ENCODE measurements at regions not wholly inside any gene's neighbourhood (a gene's known extent, or its start where the extent isn't known, plus 50 kb on each side); places are given as distances from the start of the nearest gene placed in this dataset.

- Mint-ChIP-seq H3K4me3 (peak overlapping the region; percentile 57), H3K27me3 (ENCODE audit: low read depth in 2 of 2) (no peaks in the 10 kb centered on the region), H3K4me1 (peaks cover 13 to 27% of the 10 kb centered on the region in 2 donors), H3K9me3 (no peaks in the 10 kb centered on the region), H3K27ac (peak overlapping the region; percentile 70 to 87), H3K36me3 (no peaks in the 10 kb centered on the region)
- no peaks in the 10 kb centered on the region for H3K36me3 ChIP-seq (ENCODE audit: control insufficient read depth, insufficient read depth, low read length)
- peaks cover 14% of the 10 kb centered on the region for H3K4me1 ChIP-seq (ENCODE audit: control insufficient read depth, insufficient read depth, low read length)
- H3K27me3 ChIP-seq (ENCODE audit: control insufficient read depth, insufficient read depth, low read length): no peaks in the 10 kb centered on the region
- peak; percentile 60 to 89 (median 69) for ATAC-seq
- no peak for TF ChIP-seq CTCF (IDR thresholded peaks at IDR 0.05)
- WGBS (ENCODE audit: insufficient coverage): 63% methylated on average over 11 of the region's 11 CpGs
- intact Hi-C loops (cut with micrococcal nuclease): no loop called here
- H3K9me3 ChIP-seq (ENCODE audit: control insufficient read depth, insufficient read depth, low read length): no peaks in the 10 kb centered on the region
- H3K27ac ChIP-seq (ENCODE audit: low read length): no peak overlapping the region
- DNase-seq: peak in 1 of 2 donors; percentile 49
- no peak overlapping the region for H3K4me3 ChIP-seq (ENCODE audit: low read length)
Observed at GRCh38 chr2:9712263-9712662, 81.5 kb upstream of the YWHAQ start.

DNA sequence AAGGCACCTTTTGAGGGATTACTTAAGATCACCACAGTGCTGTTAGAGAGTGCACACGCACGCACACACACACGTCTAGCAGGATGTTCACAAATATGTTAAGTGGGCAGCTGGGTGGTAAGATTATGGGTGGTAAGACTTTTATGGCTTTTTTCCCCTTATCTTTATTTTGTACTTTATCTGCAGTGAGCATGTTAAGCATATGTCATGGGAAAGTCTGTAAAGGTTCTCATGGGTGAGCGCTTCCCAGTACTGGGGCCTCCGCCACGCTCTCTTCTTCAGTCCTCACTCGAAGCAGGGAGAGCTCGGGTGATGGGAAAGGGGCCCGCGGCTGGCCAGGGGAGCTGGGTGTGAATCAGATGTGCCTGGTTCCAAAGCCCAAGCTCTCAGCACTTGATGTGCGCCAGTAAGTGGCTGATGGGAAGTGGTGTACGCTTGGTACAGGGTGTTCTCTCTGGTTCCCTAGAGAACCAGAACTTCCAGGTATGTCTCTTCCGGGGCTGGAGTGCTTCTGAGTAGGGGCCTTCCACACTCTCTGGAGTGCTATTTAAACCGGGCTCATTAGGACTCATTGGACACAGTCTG is 83.9 kb upstream of the YWHAQ start:
- Histone ChIP-seq H3K27me3 (ENCODE audit: control insufficient read depth, insufficient read depth, low read length) (no peaks in the 10 kb centered on the region), H3K4me1 (ENCODE audit: control insufficient read depth, insufficient read depth, low read length) (peaks cover 14% of the 10 kb centered on the region), H3K4me3 (ENCODE audit: low read length) (no peak overlapping the region), H3K36me3 (ENCODE audit: control insufficient read depth, insufficient read depth, low read length) (no peaks in the 10 kb centered on the region), H3K9me3 (ENCODE audit: control insufficient read depth, insufficient read depth, low read length) (no peaks in the 10 kb centered on the region), H3K27ac (ENCODE audit: low read length) (no peak overlapping the region)
- no peak overlapping the region for H3K4me3 Mint-ChIP-seq
- H3K4me1 Mint-ChIP-seq: peaks cover 8 to 20% of the 10 kb centered on the region in 2 donors
- no peaks in the 10 kb centered on the region for H3K27me3 Mint-ChIP-seq (ENCODE audit: low read depth in 2 of 2)
- H3K9me3 Mint-ChIP-seq: no peaks in the 10 kb centered on the region
- ATAC-seq: peak in 1 of 3 donors; percentile 12
- intact Hi-C loops (cut with micrococcal nuclease): no loop called here
- TF ChIP-seq CTCF (IDR thresholded peaks at IDR 0.05): no peak
- WGBS (ENCODE audit: insufficient coverage): 88% methylated on average over 14 of the region's 14 CpGs
- no peak overlapping the region for H3K27ac Mint-ChIP-seq
- no peaks in the 10 kb centered on the region for H3K36me3 Mint-ChIP-seq
- no peak for DNase-seq

DNA sequence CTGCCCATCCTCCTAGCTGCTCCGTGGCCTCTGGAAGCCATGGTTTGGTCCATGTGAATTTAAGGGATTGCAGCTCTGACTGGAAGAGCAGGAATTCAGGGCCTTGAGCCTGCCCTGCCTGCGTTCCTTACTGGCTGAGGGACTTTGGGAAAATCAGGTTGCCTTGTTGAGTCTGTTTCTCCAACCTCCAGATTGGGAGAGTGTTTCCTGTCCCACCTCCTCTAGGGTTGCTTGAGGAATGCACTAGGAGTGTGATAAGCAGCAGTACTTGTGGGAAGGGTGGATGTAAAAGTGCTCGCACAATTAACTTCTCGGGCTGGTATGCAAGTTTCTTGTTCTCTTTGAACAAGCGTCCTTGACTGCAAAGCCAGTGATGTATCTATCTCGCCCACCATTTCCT is 84.4 kb upstream of the YWHAQ start:
- H3K9me3 Mint-ChIP-seq: no peaks in the 10 kb centered on the region
- no peak overlapping the region for H3K4me3 Mint-ChIP-seq
- peaks cover 14% of the 10 kb centered on the region for H3K4me1 ChIP-seq (ENCODE audit: control insufficient read depth, insufficient read depth, low read length)
- H3K9me3 ChIP-seq (ENCODE audit: control insufficient read depth, insufficient read depth, low read length): no peaks in the 10 kb centered on the region
- no peak overlapping the region for H3K27ac Mint-ChIP-seq
- no peaks in the 10 kb centered on the region for H3K36me3 Mint-ChIP-seq
- intact Hi-C loops (cut with micrococcal nuclease): no loop called here
- no peak for DNase-seq
- TF ChIP-seq CTCF (IDR thresholded peaks at IDR 0.05): no peak
- no peaks in the 10 kb centered on the region for H3K27me3 ChIP-seq (ENCODE audit: control insufficient read depth, insufficient read depth, low read length)
- peaks cover 8 to 18% of the 10 kb centered on the region in 2 donors for H3K4me1 Mint-ChIP-seq
- H3K27me3 Mint-ChIP-seq (ENCODE audit: low read depth in 2 of 2): no peaks in the 10 kb centered on the region
- WGBS (ENCODE audit: insufficient coverage): 89% methylated on average over 6 of the region's 6 CpGs
- H3K27ac ChIP-seq (ENCODE audit: low read length): no peak overlapping the region
- H3K36me3 ChIP-seq (ENCODE audit: control insufficient read depth, insufficient read depth, low read length): no peaks in the 10 kb centered on the region
- no peak for ATAC-seq
- H3K4me3 ChIP-seq (ENCODE audit: low read length): no peak overlapping the region

GRCh38 chr2:9717886-9718451 is 87.2 kb upstream of the YWHAQ start:
- H3K27me3 ChIP-seq (ENCODE audit: control insufficient read depth, insufficient read depth, low read length): no peaks in the 10 kb centered on the region
- H3K27me3 Mint-ChIP-seq (ENCODE audit: low read depth in 2 of 2): no peaks in the 10 kb centered on the region

More at GRCh38 chr2:9717886-9718451, 87.2 kb upstream of the YWHAQ start:
- Histone ChIP-seq H3K36me3 (ENCODE audit: control insufficient read depth, insufficient read depth, low read length) (no peaks in the 10 kb centered on the region), H3K9me3 (ENCODE audit: control insufficient read depth, insufficient read depth, low read length) (no peaks in the 10 kb centered on the region), H3K4me3 (ENCODE audit: low read length) (no peak overlapping the region), H3K4me1 (ENCODE audit: control insufficient read depth, insufficient read depth, low read length) (no peaks in the 10 kb centered on the region), H3K27ac (ENCODE audit: low read length) (no peak overlapping the region)
- ATAC-seq (no peak), DNase-seq (no peak)
- intact Hi-C loops (cut with micrococcal nuclease): no loop called here
- no peak for TF ChIP-seq CTCF (IDR thresholded peaks at IDR 0.05)
- H3K4me3 Mint-ChIP-seq: no peak overlapping the region
- H3K4me1 Mint-ChIP-seq: peaks cover 7 to 11% of the 10 kb centered on the region in 2 donors
- H3K27ac Mint-ChIP-seq: peak overlapping the region in 1 of 2 donors; percentile 20
- H3K36me3 Mint-ChIP-seq: no peaks in the 10 kb centered on the region
- H3K9me3 Mint-ChIP-seq: no peaks in the 10 kb centered on the region
- WGBS (ENCODE audit: insufficient coverage): 86% methylated on average over 6 of the region's 7 CpGs
